NCI-H1694 (cell line): ENCODE measurements at regions not wholly inside any gene's neighbourhood (a gene's known extent, or its start where the extent isn't known, plus 50 kb on each side); places are given as distances from the start of the nearest gene placed in this dataset.
A peak's percentile ranks its signal among the peaks of the same experiment; 100 is the strongest.
"Not testable (repeated sequence)": the region's sequence is repeated elsewhere in the genome, so short reads cannot be mapped to it uniquely, and the experiment has no call there.

ENCODE experiments used
- DNase-seq: peaks from one replicate; lab custom pipeline; 2025; lab: John Stamatoyannopoulos, UW

- no peak for DNase-seq
These were observed 74.2 kb downstream of the APOBEC1 start for GRCh38 chr12:7591531-7591930.

DNA sequence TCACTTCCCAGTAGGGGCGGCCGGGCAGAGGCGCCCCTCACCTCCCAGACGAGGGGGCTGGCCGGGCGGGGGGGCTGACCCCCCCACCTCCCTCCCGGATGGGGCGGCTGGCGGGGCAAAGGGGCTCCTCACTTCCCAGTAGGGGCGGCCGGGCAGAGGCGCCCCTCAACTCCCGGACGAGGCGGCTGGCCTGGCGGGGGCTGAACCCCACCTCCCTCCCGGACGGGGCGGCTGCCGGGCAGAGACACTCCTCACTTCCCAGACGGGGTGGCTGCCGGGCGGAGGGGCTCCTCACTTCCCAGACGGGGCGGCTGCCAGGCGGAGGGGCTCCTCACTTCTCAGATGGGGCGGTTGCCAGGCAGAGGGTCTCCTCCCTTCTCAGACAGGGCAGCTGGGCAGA, 75.6 kb downstream of the APOBEC1 start:
- DNase-seq: not testable (repeated sequence)

DNA sequence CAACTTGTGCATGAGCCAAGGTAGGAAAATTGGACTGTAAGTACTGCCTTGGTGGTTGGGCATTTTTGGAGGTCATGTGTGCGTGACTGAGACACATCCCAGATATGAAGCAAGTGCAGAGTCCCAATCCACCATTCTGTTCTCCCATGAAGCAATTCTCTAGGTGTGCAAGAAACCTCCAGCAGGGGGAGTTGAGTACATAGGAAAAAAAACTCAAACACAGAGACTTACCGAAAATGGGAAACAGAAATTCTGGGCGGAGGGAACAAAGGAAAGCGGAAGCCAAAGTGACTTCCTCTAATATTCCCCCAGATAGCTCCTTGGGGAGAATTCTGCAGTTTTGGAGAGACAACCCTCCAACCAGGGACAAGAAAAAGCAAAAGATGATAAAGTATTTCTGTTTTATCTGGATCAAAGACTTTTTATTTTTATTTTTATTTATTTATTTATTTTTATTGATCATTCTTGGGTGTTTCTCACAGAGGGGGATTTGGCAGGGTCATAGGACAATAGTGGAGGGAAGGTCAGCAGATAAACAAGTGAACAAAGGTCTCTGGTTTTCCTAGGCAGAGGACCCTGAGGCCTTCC, 76.9 kb downstream of the APOBEC1 start:
- peak; percentile 10 for DNase-seq

- not testable (repeated sequence) for DNase-seq
These were observed 80.6 kb upstream of the CD163 start for GRCh38 chr12:7584137-7584536.

- DNase-seq: no peak
These were observed 79.9 kb upstream of the CD163 start for GRCh38 chr12:7583471-7583870.

GRCh38 chr12:7582796-7583195, 79.2 kb upstream of the CD163 start:
- DNase-seq: no peak

- DNase-seq: no peak
These were observed 78.0 kb upstream of the CD163 start for GRCh38 chr12:7581625-7582024.

- DNase-seq: no peak
These were observed 77.5 kb upstream of the CD163 start for GRCh38 chr12:7581046-7581445.

- no peak for DNase-seq
These were observed 67.7 kb upstream of the CD163 start for GRCh38 chr12:7571257-7571656.

DNA sequence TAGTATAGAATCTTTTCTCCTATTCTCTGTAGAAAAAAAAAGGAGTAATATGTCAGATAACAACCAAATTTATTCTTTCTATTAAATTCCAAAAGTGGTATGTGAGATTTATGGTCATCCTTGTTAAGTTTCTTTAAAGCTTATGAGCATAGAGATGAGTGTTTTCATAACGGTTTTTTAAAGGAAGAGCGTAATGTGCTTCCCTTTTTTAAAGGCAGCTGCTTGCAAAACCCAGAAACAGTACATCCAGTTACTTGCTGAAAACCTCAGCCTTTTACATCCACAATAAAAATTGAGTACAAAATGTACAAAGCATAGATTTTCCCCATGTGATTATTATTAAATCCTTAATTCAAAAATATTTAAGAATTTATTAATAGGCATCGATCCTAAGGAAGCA, 53.6 kb upstream of the CD163 start:
- DNase-seq: no peak

DNA sequence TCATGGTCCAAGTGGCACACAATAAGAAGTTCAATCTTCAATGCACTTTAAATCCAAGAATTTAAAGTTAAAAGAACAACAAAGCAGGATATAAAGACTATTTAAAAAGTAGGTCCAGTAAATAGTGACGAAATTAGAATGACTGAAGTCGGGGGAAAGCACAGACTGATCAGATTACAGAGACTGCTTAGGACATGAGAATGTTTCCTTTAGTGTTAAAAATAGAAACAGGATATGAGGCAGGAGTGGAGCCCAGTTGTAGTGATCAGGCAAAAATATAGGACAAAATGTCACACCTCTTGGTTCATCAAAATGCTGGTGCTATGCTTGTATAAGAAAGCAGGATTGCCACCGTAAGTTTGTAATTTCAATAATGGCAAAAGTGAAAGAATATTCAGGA, 52.2 kb upstream of the CD163 start:
- DNase-seq: no peak

DNA sequence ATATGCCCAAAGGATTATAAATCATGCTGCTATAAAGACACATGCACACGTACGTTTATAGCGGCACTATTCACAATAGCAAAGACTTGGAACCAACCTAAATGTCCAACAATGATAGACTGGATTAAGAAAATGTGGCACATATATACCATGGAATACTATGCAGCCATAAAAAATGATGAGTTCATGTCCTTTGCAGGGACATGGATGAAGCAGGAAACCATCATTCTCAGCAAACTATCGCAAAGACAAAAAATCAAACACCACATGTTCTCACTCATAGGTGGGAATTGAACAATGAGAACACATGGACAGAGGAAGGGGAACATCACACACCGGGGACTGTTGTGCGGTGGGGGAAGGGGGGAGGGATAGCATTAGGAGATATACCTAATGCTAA, 51.3 kb upstream of the CD163 start:
- not testable (repeated sequence) for DNase-seq
